Tibial nerve (tissue), 4 donors: ENCODE measurements at regions not wholly inside any gene's neighbourhood (a gene's known extent, or its start where the extent isn't known, plus 50 kb on each side); places are given as distances from the start of the nearest gene placed in this dataset.

Experiments used
- EP300 ChIP-seq, 2 donors: sonication (generic); formaldehyde crosslinking; IDR thresholded peaks; one replicate each; pipeline ENCODE4 v1.6.1; 2017; ENCODE audit warnings: antibody characterized with exemption in 2 of 2, mild to moderate bottlenecking in 1 of 2
- POLR2A ChIP-seq, 2 donors: fragments of 450-650 bp; IDR thresholded peaks; one replicate each; pipeline ENCODE4 v1.6.1; 2017; ENCODE audit warnings: antibody characterized with exemption in 2 of 2, mild to moderate bottlenecking in 2 of 2, moderate library complexity in 2 of 2
- TF ChIP-seq, protein P1 (sequence below), 5 experiments: fragments of 200-600 bp in 3 of 5; fragments of 450-650 bp in 2 of 5; sonication (generic) in 3 of 5; IDR thresholded peaks; one replicate each; pipeline ENCODE4 v1.5.1; 2016 to 2019; ENCODE audit warnings: antibody characterized with exemption in 5 of 5, mild to moderate bottlenecking in 3 of 5, moderate library complexity in 2 of 5

DNA sequence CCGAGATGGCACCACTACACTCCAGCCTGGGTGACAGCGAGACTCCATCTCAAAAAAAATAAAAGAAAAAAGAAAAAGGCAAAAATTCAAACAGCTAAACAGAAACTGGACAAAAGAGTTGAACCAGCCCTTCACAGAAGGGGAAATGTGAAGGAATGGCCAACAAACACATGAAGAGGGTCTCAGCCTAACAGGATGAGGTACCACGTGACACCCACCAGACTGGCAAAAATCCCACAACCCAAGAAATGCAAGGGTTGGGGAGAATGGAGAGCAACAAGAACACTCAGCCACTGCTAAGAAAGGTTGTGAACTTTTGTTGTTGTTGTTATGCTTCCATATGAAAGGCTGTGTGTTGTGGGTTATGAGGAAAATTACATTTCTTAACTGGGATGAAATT lies 357.7 kb downstream of the PREX1 start:
- TF ChIP-seq, protein P1, sequence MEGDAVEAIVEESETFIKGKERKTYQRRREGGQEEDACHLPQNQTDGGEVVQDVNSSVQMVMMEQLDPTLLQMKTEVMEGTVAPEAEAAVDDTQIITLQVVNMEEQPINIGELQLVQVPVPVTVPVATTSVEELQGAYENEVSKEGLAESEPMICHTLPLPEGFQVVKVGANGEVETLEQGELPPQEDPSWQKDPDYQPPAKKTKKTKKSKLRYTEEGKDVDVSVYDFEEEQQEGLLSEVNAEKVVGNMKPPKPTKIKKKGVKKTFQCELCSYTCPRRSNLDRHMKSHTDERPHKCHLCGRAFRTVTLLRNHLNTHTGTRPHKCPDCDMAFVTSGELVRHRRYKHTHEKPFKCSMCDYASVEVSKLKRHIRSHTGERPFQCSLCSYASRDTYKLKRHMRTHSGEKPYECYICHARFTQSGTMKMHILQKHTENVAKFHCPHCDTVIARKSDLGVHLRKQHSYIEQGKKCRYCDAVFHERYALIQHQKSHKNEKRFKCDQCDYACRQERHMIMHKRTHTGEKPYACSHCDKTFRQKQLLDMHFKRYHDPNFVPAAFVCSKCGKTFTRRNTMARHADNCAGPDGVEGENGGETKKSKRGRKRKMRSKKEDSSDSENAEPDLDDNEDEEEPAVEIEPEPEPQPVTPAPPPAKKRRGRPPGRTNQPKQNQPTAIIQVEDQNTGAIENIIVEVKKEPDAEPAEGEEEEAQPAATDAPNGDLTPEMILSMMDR (IDR thresholded peaks at IDR 0.05): no peak
- TF ChIP-seq POLR2A (IDR thresholded peaks at IDR 0.05) (no peak), EP300 (IDR thresholded peaks at IDR 0.05) (no peak)
